ENCODE measurements at regions not wholly inside any gene's neighbourhood (a gene's known extent, or its start where the extent isn't known, plus 50 kb on each side); places are given as distances from the start of the nearest gene placed in this dataset.

DNA sequence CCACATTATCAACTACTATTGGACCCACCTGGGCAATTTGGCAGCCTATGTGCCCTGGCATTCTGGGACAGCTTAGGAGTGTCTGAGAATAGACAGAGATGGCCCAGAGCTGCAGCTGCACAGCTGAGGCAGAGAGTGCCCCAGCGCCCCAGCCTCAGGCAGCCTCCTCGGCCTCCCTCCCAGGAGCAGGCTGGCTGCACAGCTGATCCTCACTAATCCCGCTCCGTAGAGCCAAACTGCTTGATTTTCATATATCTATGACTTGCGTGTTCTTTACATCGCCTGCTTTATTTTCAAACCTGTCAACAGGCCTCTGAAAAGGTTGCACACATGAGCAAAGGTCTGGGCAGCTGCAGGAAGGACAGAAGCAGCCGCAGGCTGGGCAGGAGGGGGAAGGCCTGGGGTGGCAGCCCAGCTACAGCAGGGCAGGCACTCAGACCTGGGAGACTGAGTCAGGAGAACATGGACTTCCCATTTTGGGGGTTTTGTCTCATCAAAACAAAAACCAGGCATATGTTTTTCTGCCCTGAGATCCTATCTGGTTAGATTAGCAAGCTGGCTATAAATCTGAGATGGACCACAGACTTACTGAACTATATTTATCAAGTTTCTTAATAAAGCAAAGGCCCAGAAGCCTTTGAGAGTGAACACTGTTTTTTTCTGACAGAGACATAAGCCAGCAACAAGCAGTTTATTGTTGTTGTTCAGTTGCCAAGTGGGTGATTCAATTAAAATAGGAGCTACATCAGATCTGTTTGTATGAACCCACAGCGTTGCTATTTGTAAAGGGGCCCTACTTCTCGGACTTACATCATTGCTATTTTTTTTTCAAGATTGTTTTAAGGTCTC lies 301.8 kb upstream of the DUSP10 start:
- TF ChIP-seq, protein P1, sequence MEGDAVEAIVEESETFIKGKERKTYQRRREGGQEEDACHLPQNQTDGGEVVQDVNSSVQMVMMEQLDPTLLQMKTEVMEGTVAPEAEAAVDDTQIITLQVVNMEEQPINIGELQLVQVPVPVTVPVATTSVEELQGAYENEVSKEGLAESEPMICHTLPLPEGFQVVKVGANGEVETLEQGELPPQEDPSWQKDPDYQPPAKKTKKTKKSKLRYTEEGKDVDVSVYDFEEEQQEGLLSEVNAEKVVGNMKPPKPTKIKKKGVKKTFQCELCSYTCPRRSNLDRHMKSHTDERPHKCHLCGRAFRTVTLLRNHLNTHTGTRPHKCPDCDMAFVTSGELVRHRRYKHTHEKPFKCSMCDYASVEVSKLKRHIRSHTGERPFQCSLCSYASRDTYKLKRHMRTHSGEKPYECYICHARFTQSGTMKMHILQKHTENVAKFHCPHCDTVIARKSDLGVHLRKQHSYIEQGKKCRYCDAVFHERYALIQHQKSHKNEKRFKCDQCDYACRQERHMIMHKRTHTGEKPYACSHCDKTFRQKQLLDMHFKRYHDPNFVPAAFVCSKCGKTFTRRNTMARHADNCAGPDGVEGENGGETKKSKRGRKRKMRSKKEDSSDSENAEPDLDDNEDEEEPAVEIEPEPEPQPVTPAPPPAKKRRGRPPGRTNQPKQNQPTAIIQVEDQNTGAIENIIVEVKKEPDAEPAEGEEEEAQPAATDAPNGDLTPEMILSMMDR (IDR thresholded peaks at IDR 0.05; ENCODE audit: insufficient read depth, low read depth, low read length), result no peak
- TF ChIP-seq EZH2 (IDR thresholded peaks at IDR 0.05; ENCODE audit: insufficient read depth, low read length), result no peak
